Omental fat pad (tissue), 3 donors: ENCODE measurements at regions not wholly inside any gene's neighbourhood (a gene's known extent, or its start where the extent isn't known, plus 50 kb on each side); places are given as distances from the start of the nearest gene placed in this dataset.
"Not testable (repeated sequence)": the region's sequence is repeated elsewhere in the genome, so short reads cannot be mapped to it uniquely, and the experiment has no call there.

Source experiments
- ATAC-seq: fragments of 150-250 bp; one replicate; pipeline ENCODE4 v1.9.1; 2016; ENCODE audit warnings: mild to moderate bottlenecking, moderate library complexity; ENCODE audit not compliant: low FRiP score
- DNase-seq: peaks from one replicate; pipeline ENCODE4 v3.0.0-alpha.2; 2019; ENCODE audit warnings: low spot score
- CTCF ChIP-seq, 3 donors: fragments of 450-650 bp; IDR thresholded peaks; one replicate each; pipeline ENCODE4 v1.5.1; 2016 to 2017; ENCODE audit warnings: antibody characterized with exemption in 3 of 3, mild to moderate bottlenecking in 3 of 3, moderate library complexity in 2 of 3

GRCh38 chr10:124149189-124150042, 56.0 kb upstream of the CHST15 start:
- ATAC-seq (no peak), DNase-seq (no peak)
- TF ChIP-seq CTCF (IDR thresholded peaks at IDR 0.05), result no peak

- not testable (repeated sequence) for ATAC-seq, DNase-seq
These were observed 55.3 kb upstream of the CHST15 start for GRCh38 chr10:124148509-124149188.

- ATAC-seq (no peak), DNase-seq (no peak)
- no peak for TF ChIP-seq CTCF (IDR thresholded peaks at IDR 0.05)
These were observed 53.1 kb upstream of the CHST15 start for GRCh38 chr10:124146483-124146882.

- no peak for DNase-seq
- no peak for TF ChIP-seq CTCF (IDR thresholded peaks at IDR 0.05)
- ATAC-seq, result peak; percentile 73
These were observed 51.9 kb upstream of the CHST15 start for GRCh38 chr10:124145109-124145870.

- no peak for TF ChIP-seq CTCF (IDR thresholded peaks at IDR 0.05)
- ATAC-seq (no peak), DNase-seq (no peak)
These were observed 51.1 kb upstream of the CHST15 start for GRCh38 chr10:124144536-124144935.

- DNase-seq, result no peak
- ATAC-seq, result no peak
- TF ChIP-seq CTCF (IDR thresholded peaks at IDR 0.05), result no peak
These were observed 50.3 kb upstream of the CHST15 start for GRCh38 chr10:124143721-124144120.
